Transverse colon (tissue), 4 donors: ENCODE measurements at regions not wholly inside any gene's neighbourhood (a gene's known extent, or its start where the extent isn't known, plus 50 kb on each side); places are given as distances from the start of the nearest gene placed in this dataset.

ENCODE experiments used
- CTCF ChIP-seq, 5 experiments: fragments of 200-600 bp in 3 of 5; fragments of 450-650 bp in 2 of 5; sonication (generic) in 3 of 5; IDR thresholded peaks; 1 replicate in 2 of 5; 2 replicates in 3 of 5; pipeline ENCODE4 v1.5.1; 2016 to 2017; ENCODE audit warnings: antibody characterized with exemption in 5 of 5, inconsistent platforms in 3 of 5, mild to moderate bottlenecking in 2 of 5, moderate library complexity in 1 of 5
- EP300 ChIP-seq: sonication (generic); formaldehyde crosslinking; IDR thresholded peaks from one replicate; pipeline ENCODE4 v1.6.1; 2017; ENCODE audit warnings: antibody characterized with exemption, low read depth
- POLR2A ChIP-seq: fragments of 450-650 bp; IDR thresholded peaks from one replicate; pipeline ENCODE4 v1.6.1; 2016; ENCODE audit warnings: antibody characterized with exemption, mild to moderate bottlenecking, moderate library complexity
- POLR2AphosphoS5 ChIP-seq, 3 donors: sonication (generic); formaldehyde crosslinking; IDR thresholded peaks; one replicate each; pipeline ENCODE4 v1.6.1; 2016; ENCODE audit warnings: antibody characterized with exemption in 3 of 3

GRCh38 chr2:4445821-4446220 lies 742.4 kb downstream of the DCDC2C start:
- TF ChIP-seq CTCF (IDR thresholded peaks at IDR 0.05) (no peak), POLR2AphosphoS5 (IDR thresholded peaks at IDR 0.05) (no peak), POLR2A (no peak), EP300 (no peak)
